ENCODE measurements at regions not wholly inside any gene's neighbourhood (a gene's known extent, or its start where the extent isn't known, plus 50 kb on each side); places are given as distances from the start of the nearest gene placed in this dataset.

GRCh38 chr7:155999631-156000489, 187.6 kb upstream of the SHH start:
- TF ChIP-seq CTCF (IDR thresholded peaks at IDR 0.05) (no peak), EZH2 (IDR thresholded peaks at IDR 0.05; ENCODE audit: borderline replicate concordance, insufficient read depth, low read depth, low read length, poor library complexity, severe bottlenecking) (no peak)

Measured in B cell (primary cell).